PC-9 (cell line): ENCODE measurements at regions not wholly inside any gene's neighbourhood (a gene's known extent, or its start where the extent isn't known, plus 50 kb on each side); places are given as distances from the start of the nearest gene placed in this dataset.

Experiments
- EZH2 ChIP-seq: fragments of 200-600 bp; sonication (generic); IDR thresholded peaks from 2 replicates; pipeline ENCODE4 v1.8.0; 2017; ENCODE audit warnings: antibody characterized with exemption, low read depth
- TF ChIP-seq, protein P1 (sequence below): fragments of 200-600 bp; sonication (generic); conservative IDR thresholded peaks from 2 replicates; pipeline ENCODE4 v1.6.1; 2017; ENCODE audit warnings: mixed run types, antibody characterized with exemption, mild to moderate bottlenecking, moderate library complexity

GRCh38 chr9:111274737-111275136 is 55.3 kb downstream of the OR2K2 start:
- TF ChIP-seq, protein P1, sequence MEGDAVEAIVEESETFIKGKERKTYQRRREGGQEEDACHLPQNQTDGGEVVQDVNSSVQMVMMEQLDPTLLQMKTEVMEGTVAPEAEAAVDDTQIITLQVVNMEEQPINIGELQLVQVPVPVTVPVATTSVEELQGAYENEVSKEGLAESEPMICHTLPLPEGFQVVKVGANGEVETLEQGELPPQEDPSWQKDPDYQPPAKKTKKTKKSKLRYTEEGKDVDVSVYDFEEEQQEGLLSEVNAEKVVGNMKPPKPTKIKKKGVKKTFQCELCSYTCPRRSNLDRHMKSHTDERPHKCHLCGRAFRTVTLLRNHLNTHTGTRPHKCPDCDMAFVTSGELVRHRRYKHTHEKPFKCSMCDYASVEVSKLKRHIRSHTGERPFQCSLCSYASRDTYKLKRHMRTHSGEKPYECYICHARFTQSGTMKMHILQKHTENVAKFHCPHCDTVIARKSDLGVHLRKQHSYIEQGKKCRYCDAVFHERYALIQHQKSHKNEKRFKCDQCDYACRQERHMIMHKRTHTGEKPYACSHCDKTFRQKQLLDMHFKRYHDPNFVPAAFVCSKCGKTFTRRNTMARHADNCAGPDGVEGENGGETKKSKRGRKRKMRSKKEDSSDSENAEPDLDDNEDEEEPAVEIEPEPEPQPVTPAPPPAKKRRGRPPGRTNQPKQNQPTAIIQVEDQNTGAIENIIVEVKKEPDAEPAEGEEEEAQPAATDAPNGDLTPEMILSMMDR, result no peak
- no peak for TF ChIP-seq EZH2
